ENCODE measurements at regions not wholly inside any gene's neighbourhood (a gene's known extent, or its start where the extent isn't known, plus 50 kb on each side); places are given as distances from the start of the nearest gene placed in this dataset.

GRCh38 chr16:59123479-59123878 lies 389.4 kb upstream of the GOT2 start:
- TF ChIP-seq CTCF (IDR thresholded peaks at IDR 0.05) (no peak), POLR2A (IDR thresholded peaks at IDR 0.05) (no peak)
